Brain microvascular endothelial cell (primary cell): ENCODE measurements at regions not wholly inside any gene's neighbourhood (a gene's known extent, or its start where the extent isn't known, plus 50 kb on each side); places are given as distances from the start of the nearest gene placed in this dataset.
A peak's percentile ranks its signal among the peaks of the same experiment; 100 is the strongest.

ENCODE experiments used
- DNase-seq: peaks from one replicate; pipeline ENCODE4 v3.0.0-alpha.2; 2020
- H3K27ac ChIP-seq: fragments of 250-450 bp; sonication (Bioruptor Pico); 2 replicates; pipeline ENCODE4 v1.5.1; 2020; ENCODE audit warnings: mild to moderate bottlenecking, moderate library complexity
- H3K27me3 ChIP-seq: fragments of 250-450 bp; sonication (Bioruptor Pico); replicated peaks from 2 replicates; pipeline ENCODE4 v1.5.1; 2020; ENCODE audit warnings: mild to moderate bottlenecking
- H3K36me3 ChIP-seq: fragments of 250-450 bp; sonication (Bioruptor Pico); replicated peaks from 2 replicates; pipeline ENCODE4 v1.5.1; 2020; ENCODE audit warnings: mild to moderate bottlenecking
- H3K4me3 ChIP-seq: 2 replicates; pipeline ENCODE4 v1.5.1; 2011; ENCODE audit warnings: low read depth, mild to moderate bottlenecking, control low read depth, low read length, moderate library complexity
- CTCF ChIP-seq: IDR thresholded peaks from 2 replicates; pipeline ENCODE4 v1.5.1; 2011; ENCODE audit warnings: low read depth, mild to moderate bottlenecking, moderate library complexity, low read length, control low read depth, inconsistent platforms; ENCODE audit errors: missing control alignments
- in situ Hi-C: cut with HindIII; loops from 2 replicates; pipeline ENCODE4 v1.10.0; 2017; ENCODE audit warnings: low sequenced_read_pairs, low pct_ligation_motif_present

GRCh38 chr17:74041869-74042640, 161.4 kb upstream of the RPL38 start:
- Histone ChIP-seq H3K27ac (no peak overlapping the region), H3K27me3 (no peaks in the 10 kb centered on the region), H3K36me3 (no peaks in the 10 kb centered on the region), H3K4me3 (no peak overlapping the region)
- in situ Hi-C loops = no loop called here
- DNase-seq = no peak
- no peak for TF ChIP-seq CTCF

- peak; percentile 77 for DNase-seq
- in situ Hi-C loops = no loop called here
- H3K27ac ChIP-seq = no peak overlapping the region
- TF ChIP-seq CTCF = no peak
- H3K4me3 ChIP-seq = no peak overlapping the region
- H3K36me3 ChIP-seq = no peaks in the 10 kb centered on the region
- no peaks in the 10 kb centered on the region for H3K27me3 ChIP-seq
Observed at GRCh38 chr17:74042744-74043486, 160.6 kb upstream of the RPL38 start.

GRCh38 chr17:74043976-74044375, 159.5 kb upstream of the RPL38 start:
- H3K36me3 ChIP-seq = no peaks in the 10 kb centered on the region
- H3K4me3 ChIP-seq = no peak overlapping the region
- DNase-seq = no peak
- TF ChIP-seq CTCF = no peak
- in situ Hi-C loops = no loop called here
- no peaks in the 10 kb centered on the region for H3K27me3 ChIP-seq
- H3K27ac ChIP-seq = no peak overlapping the region

GRCh38 chr17:74045608-74046280, 157.7 kb upstream of the RPL38 start:
- no peak overlapping the region for H3K4me3 ChIP-seq
- in situ Hi-C loops = no loop called here
- no peak for TF ChIP-seq CTCF

GRCh38 chr17:74049167-74049966, 154.1 kb upstream of the RPL38 start:
- DNase-seq = no peak
- no peaks in the 10 kb centered on the region for H3K27me3 ChIP-seq
- TF ChIP-seq CTCF = no peak
- in situ Hi-C loops = no loop called here
- no peaks in the 10 kb centered on the region for H3K36me3 ChIP-seq
- H3K27ac ChIP-seq = no peak overlapping the region
- no peak overlapping the region for H3K4me3 ChIP-seq

More at GRCh38 chr17:74045608-74046280, 157.7 kb upstream of the RPL38 start:
- no peak for DNase-seq
- no peaks in the 10 kb centered on the region for H3K36me3 ChIP-seq
- H3K27ac ChIP-seq = no peak overlapping the region
- no peaks in the 10 kb centered on the region for H3K27me3 ChIP-seq
